Vagina (tissue), 2 donors: ENCODE measurements at regions not wholly inside any gene's neighbourhood (a gene's known extent, or its start where the extent isn't known, plus 50 kb on each side); places are given as distances from the start of the nearest gene placed in this dataset.

ENCODE experiments used
- POLR2A ChIP-seq, 2 donors: fragments of 450-650 bp; IDR thresholded peaks; one replicate each; pipeline ENCODE4 v1.6.1; 2017; ENCODE audit warnings: antibody characterized with exemption in 2 of 2, mild to moderate bottlenecking in 2 of 2, moderate library complexity in 2 of 2
- POLR2AphosphoS5 ChIP-seq, 2 donors: sonication (generic); formaldehyde crosslinking; IDR thresholded peaks; one replicate each; pipeline ENCODE4 v1.9.0; 2017; ENCODE audit warnings: antibody characterized with exemption in 2 of 2, mild to moderate bottlenecking in 2 of 2, low read depth in 1 of 2; ENCODE audit not compliant: insufficient read depth in 1 of 2
- TF ChIP-seq, protein P1 (sequence below), 3 experiments: fragments of 450-650 bp in 2 of 3; fragments of 200-600 bp in 1 of 3; sonication (generic) in 1 of 3; IDR thresholded peaks; one replicate each; pipeline ENCODE4 v1.5.1; 2017 to 2019; ENCODE audit warnings: antibody characterized with exemption in 3 of 3, mild to moderate bottlenecking in 2 of 3, moderate library complexity in 2 of 3

DNA sequence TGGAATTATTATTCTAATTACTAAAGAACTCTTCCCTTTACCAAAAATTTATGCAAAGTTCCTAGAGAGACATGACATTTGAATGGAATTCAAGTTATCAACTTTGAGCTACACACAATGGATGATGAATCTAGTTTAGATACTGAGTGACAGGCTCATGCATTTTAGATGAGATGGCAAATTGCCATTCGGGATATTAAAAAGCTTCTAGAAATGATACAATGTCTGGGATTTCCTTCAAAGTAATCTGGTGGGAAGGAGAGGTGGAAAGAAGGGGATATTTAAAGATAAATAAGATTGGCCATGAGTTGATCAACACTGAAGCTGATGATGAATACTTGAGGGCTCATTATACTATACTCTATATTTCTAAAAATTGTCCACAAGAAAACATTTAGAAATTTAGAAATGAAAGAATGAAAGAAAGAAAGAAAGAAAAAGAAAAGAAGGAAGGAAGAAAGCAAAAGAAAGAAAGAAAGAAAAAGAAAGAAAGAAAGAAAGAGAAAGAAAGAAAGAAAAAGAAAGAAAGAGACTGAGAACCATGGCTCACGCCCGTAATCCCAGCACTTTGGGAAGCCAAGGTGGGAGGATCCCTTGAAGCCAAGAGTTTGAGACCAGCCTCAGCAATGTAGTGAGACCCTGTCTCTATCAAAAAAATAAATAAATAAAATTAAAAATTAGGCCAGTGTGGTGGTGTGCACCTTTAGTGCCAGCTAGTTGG lies 62.6 kb upstream of the NEDD4L start:
- TF ChIP-seq, protein P1, sequence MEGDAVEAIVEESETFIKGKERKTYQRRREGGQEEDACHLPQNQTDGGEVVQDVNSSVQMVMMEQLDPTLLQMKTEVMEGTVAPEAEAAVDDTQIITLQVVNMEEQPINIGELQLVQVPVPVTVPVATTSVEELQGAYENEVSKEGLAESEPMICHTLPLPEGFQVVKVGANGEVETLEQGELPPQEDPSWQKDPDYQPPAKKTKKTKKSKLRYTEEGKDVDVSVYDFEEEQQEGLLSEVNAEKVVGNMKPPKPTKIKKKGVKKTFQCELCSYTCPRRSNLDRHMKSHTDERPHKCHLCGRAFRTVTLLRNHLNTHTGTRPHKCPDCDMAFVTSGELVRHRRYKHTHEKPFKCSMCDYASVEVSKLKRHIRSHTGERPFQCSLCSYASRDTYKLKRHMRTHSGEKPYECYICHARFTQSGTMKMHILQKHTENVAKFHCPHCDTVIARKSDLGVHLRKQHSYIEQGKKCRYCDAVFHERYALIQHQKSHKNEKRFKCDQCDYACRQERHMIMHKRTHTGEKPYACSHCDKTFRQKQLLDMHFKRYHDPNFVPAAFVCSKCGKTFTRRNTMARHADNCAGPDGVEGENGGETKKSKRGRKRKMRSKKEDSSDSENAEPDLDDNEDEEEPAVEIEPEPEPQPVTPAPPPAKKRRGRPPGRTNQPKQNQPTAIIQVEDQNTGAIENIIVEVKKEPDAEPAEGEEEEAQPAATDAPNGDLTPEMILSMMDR (IDR thresholded peaks at IDR 0.05) = no peak
- no peak for TF ChIP-seq POLR2AphosphoS5 (IDR thresholded peaks at IDR 0.05; ENCODE audit: insufficient read depth in 1 of 2, low read depth in 1 of 2)
- no peak for TF ChIP-seq POLR2A (IDR thresholded peaks at IDR 0.05)
